SK-N-MC (cell line): ENCODE measurements at regions not wholly inside any gene's neighbourhood (a gene's known extent, or its start where the extent isn't known, plus 50 kb on each side); places are given as distances from the start of the nearest gene placed in this dataset.

ENCODE experiments used
- EZH2 ChIP-seq: fragments of 200-600 bp; sonication (generic); IDR thresholded peaks from one replicate; pipeline ENCODE4 v1.6.1; 2017; ENCODE audit warnings: antibody characterized with exemption
- FOXP2 ChIP-seq: optimal IDR thresholded peaks from 2 replicates; pipeline ENCODE3; 2011; ENCODE audit warnings: mild to moderate bottlenecking, moderate library complexity; ENCODE audit not compliant: insufficient read depth; ENCODE audit errors: extremely low read length, control extremely low read depth
- POLR2AphosphoS5 ChIP-seq: IDR thresholded peaks from 2 replicates; pipeline ENCODE4 v1.6.1; 2012; ENCODE audit warnings: mild to moderate bottlenecking, low read depth, low read length, borderline replicate concordance

DNA sequence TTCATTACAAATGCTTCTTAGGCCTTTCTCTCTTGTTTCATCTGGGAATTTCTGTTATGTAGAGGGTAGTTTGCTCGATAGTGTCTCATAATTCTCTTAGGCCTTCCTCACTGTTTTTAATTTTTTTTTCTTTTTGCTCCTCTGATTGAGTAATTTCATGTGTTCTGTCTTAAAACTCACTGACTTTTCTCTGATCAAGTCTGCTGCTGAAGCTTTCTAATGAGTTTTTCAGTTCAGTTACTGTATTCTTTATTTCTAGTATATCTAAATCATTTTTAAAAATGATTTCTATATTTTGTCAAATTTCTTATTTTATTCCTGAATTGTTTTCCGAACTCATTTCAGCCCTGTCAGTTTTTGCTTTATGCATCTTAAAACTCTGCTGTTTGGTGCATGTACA is 228.0 kb downstream of the MID1IP1 start:
- TF ChIP-seq POLR2AphosphoS5 (no peak), EZH2 (no peak), FOXP2 (no peak)
